ENCODE measurements at regions not wholly inside any gene's neighbourhood (a gene's known extent, or its start where the extent isn't known, plus 50 kb on each side); places are given as distances from the start of the nearest gene placed in this dataset.

- H3K27me3 ChIP-seq (replicated peaks in 1 of 7), result peaks cover 0 to 12% (median 0%) of the 10 kb centered on the region in 7 donors
- 53 to 62% (median 58%) methylated on average over 6 of the region's 6 CpGs for WGBS, 5 donors
- H3K4me3 ChIP-seq, result no peak overlapping the region
- no peaks in the 10 kb centered on the region for H3K36me3 ChIP-seq
- TF ChIP-seq POLR2A (IDR thresholded peaks at IDR 0.05), result no peak
- TF ChIP-seq CTCF (IDR thresholded peaks at IDR 0.05 in 8 of 11, conservative IDR thresholded peaks at IDR 0.05 in 3 of 11), result no peak
- no peak for TF ChIP-seq POLR2AphosphoS5 (IDR thresholded peaks at IDR 0.05)
- no peak overlapping the region for H3K27ac ChIP-seq
- no peak for DNase-seq
- intact Hi-C loops (cut with DNase I; ENCODE audit: low total_unique reads), result no loop called here
- H3K9me3 ChIP-seq, result no peaks in the 10 kb centered on the region
- peaks cover 0 to 2% (median 0%) of the 10 kb centered on the region in 6 donors for H3K4me1 ChIP-seq
These were observed 311.9 kb downstream of the NPIPA8 start for GRCh38 chr16:18024611-18025010.

GRCh38 chr16:18018376-18018775 is 318.2 kb downstream of the NPIPA8 start:
- TF ChIP-seq CTCF (IDR thresholded peaks at IDR 0.05 in 8 of 11, conservative IDR thresholded peaks at IDR 0.05 in 3 of 11), result no peak
- TF ChIP-seq POLR2AphosphoS5 (IDR thresholded peaks at IDR 0.05), result no peak
- TF ChIP-seq POLR2A (IDR thresholded peaks at IDR 0.05), result no peak
- DNase-seq, result no peak
- Histone ChIP-seq H3K4me1 (no peaks in the 10 kb centered on the region), H3K4me3 (no peak overlapping the region), H3K36me3 (no peaks in the 10 kb centered on the region), H3K27ac (no peak overlapping the region), H3K9me3 (no peaks in the 10 kb centered on the region), H3K27me3 (replicated peaks in 1 of 7) (peaks cover 0 to 5% (median 0%) of the 10 kb centered on the region in 7 donors)
- 73 to 85% (median 80%) methylated on average over 4 of the region's 4 CpGs for WGBS, 5 donors
- intact Hi-C loops (cut with DNase I; ENCODE audit: low total_unique reads), result no loop called here

- Histone ChIP-seq H3K27ac (no peak overlapping the region), H3K9me3 (peaks cover 0 to 4% (median 0%) of the 10 kb centered on the region in 8 donors), H3K4me3 (no peak overlapping the region), H3K36me3 (no peaks in the 10 kb centered on the region), H3K4me1 (no peaks in the 10 kb centered on the region), H3K27me3 (replicated peaks in 1 of 7) (no peaks in the 10 kb centered on the region)
- intact Hi-C loops (cut with DNase I; ENCODE audit: low total_unique reads), result no loop called here
- whole genome bisulfite sequencing, 5 donors, result 79 to 87% (median 83%) methylated on average over 4 of the region's 4 CpGs
- no peak for DNase-seq
- TF ChIP-seq POLR2AphosphoS5 (IDR thresholded peaks at IDR 0.05), result no peak
- TF ChIP-seq POLR2A (IDR thresholded peaks at IDR 0.05), result no peak
- no peak for TF ChIP-seq CTCF (IDR thresholded peaks at IDR 0.05 in 8 of 11, conservative IDR thresholded peaks at IDR 0.05 in 3 of 11)
These were observed 322.7 kb downstream of the NPIPA8 start for GRCh38 chr16:18013863-18014262.

DNA sequence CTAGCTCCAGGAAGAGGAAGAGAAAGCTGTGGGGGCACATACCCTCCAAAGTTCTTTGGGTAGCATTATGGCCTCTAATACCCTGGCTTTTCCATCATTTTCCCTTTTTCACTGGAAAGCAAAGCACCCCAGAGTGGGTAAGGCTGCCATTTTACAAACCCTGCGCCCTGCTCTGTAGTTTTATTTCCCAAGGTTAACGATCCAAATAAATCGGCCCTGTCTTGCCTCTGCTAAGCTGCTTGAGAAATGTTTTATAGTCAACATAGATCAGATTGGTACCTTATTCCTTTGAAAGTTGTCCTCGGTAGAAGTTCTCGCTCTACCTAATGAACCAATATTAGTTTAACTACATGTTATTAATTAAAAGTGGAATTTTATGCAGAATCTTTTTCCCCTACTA is 328.2 kb downstream of the NPIPA8 start:
- Histone ChIP-seq H3K4me3 (no peak overlapping the region), H3K36me3 (no peaks in the 10 kb centered on the region), H3K27me3 (replicated peaks in 1 of 7) (peaks cover 0 to 9% (median 0%) of the 10 kb centered on the region in 7 donors), H3K4me1 (no peaks in the 10 kb centered on the region), H3K9me3 (peaks cover 0 to 4% (median 0%) of the 10 kb centered on the region in 8 donors), H3K27ac (no peak overlapping the region)
- no peak for DNase-seq
- intact Hi-C loops (cut with DNase I; ENCODE audit: low total_unique reads), result no loop called here
- TF ChIP-seq POLR2AphosphoS5 (IDR thresholded peaks at IDR 0.05), result no peak
- TF ChIP-seq POLR2A (IDR thresholded peaks at IDR 0.05), result no peak
- TF ChIP-seq CTCF (IDR thresholded peaks at IDR 0.05 in 8 of 11, conservative IDR thresholded peaks at IDR 0.05 in 3 of 11), result no peak
- WGBS, 5 donors, result 91 to 97% (median 95%) methylated on average over 5 of the region's 5 CpGs
